RCC 7860 (cell line): ENCODE measurements at regions not wholly inside any gene's neighbourhood (a gene's known extent, or its start where the extent isn't known, plus 50 kb on each side); places are given as distances from the start of the nearest gene placed in this dataset.
"Not testable (repeated sequence)": the region's sequence is repeated elsewhere in the genome, so short reads cannot be mapped to it uniquely, and the experiment has no call there.

Experiments
- DNase-seq: peaks from one replicate; pipeline ENCODE4 v3.0.0-alpha.2; 2015; ENCODE audit warnings: low spot score
- FAIRE-seq: peaks from 2 replicates; lab custom pipeline; 2012; peaks lifted over from hg19 to GRCh38; lab: Jason Lieb, UNC

GRCh38 chr1:56285554-56286402 lies 293.6 kb downstream of the PLPP3 start:
- FAIRE-seq (no peak), DNase-seq (no peak)

- peak; percentile 84 for FAIRE-seq
- DNase-seq = peak; percentile 26
Measured at GRCh38 chr1:56284928-56285327, 294.4 kb downstream of the PLPP3 start.

GRCh38 chr1:56278061-56278460 lies 301.3 kb downstream of the PLPP3 start:
- no peak for DNase-seq
- no peak for FAIRE-seq

DNA sequence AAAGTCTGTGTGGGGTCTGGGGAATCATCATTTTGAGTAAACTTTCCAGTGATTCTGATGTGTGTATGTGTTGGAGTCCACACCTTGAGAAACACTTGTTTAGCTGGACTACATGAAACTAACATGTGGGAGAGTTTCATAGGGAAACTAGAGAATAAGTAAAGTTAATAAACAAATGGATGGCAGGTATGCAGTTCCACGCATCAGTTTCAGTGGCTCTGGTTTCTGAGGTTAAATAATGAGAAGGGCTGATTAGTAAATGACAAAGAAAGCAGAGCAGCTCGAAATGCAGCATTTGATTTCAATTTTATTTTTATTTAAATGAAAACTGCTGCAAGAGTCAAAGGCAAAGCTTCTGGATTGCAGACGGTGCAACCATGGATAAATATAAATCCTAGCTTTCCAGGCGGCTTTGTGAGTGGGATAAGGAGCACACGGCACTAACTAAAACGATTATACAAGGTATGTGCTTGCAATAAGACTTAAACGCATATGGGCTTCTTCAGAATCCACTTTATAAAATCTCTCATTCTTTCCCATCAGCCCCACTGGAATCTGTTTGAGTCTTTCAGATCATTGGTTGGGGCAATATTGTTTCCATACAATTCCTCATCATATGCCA lies 310.7 kb downstream of the PLPP3 start:
- DNase-seq = no peak
- FAIRE-seq = no peak

GRCh38 chr1:56267611-56268010 lies 311.8 kb downstream of the PLPP3 start:
- no peak for DNase-seq
- FAIRE-seq = no peak

GRCh38 chr1:56266359-56266758 lies 313.0 kb downstream of the PLPP3 start:
- DNase-seq (no peak), FAIRE-seq (no peak)

- FAIRE-seq (no peak), DNase-seq (no peak)
Measured at GRCh38 chr1:56265216-56265615, 314.1 kb downstream of the PLPP3 start.

DNA sequence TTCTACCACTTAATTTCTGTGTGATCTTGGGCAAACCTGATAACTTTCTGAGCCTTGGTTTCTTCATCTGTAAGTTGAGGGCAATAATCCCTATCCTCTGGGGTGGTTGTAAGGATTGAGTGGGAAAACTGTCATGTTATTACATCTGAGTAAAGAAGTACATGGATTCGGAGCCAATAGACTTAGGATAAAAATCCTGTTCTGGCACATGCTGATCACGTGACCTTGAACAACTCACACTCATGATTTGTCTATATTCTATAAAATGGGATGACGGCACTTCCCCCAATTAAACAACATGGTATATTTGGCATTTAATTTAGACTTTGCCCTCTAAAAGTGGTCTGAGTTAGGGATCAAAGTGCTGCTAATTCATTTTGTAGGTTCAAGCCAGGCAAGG lies 315.5 kb downstream of the PLPP3 start:
- DNase-seq (no peak), FAIRE-seq (no peak)

- FAIRE-seq (no peak), DNase-seq (no peak)
Measured at GRCh38 chr1:56258371-56258770, 321.0 kb downstream of the PLPP3 start.

DNA sequence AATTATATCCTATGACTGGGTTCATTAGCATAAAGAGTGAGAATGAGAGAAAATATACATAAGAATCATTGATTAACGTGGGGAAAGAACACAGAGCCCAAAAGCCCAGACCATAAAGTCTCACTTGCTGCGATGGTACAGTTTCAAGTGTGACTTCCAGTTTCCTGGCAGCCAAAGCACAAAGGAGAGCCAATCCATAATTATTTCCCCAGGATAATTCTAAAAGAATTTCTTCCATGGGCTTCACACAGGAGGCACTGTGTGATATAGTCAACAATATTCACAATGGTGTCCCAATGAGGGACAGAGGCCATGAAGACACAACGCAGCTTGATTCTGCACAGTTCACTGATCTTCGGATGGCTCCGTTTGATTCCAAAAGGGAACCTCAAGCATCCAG lies 321.6 kb downstream of the PLPP3 start:
- FAIRE-seq = no peak

DNA sequence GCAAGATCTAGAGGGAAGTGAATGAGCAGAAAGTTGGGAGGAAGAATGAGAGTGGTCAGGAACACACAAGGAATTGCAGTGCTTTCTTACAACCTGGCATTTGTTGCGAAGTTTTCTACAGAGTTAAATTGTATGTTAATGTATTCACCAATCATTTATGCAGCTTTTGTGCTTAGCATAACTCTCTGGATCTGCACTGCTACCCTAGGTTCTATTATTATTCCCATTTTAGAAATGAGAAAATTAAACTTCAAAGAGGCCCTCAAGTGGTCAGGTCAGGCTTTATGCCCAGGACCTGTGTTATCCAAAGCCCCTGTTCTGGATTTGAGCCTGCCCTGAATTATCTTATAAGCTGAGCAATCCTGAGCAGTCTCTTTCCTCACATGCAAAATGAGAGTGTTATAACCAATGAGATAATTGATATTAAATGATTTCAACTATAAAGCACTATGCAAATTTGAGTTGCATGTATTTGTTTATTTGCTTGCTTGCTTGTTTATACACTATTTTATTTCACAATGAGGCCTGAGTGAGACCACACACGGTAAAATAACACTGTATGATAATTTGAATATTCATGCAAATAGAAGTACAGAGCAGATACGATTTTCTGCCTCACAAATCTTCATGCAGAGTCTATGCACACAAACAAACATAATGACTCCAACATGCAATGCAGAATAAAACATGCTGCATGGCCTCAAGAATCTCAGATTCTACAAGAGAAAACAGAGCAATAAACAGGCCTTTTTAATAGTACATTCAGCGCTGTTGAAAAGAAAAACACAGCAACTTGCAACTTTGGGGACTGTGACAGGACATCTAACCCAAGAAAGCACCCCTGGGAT lies 323.0 kb downstream of the PLPP3 start:
- no peak for FAIRE-seq

More for the DNA sequence above, 321.6 kb downstream of the PLPP3 start:
- DNase-seq = no peak

GRCh38 chr1:56255516-56256152 lies 323.7 kb downstream of the PLPP3 start:
- DNase-seq (no peak), FAIRE-seq (no peak)

More for the DNA sequence above, 323.0 kb downstream of the PLPP3 start:
- no peak for DNase-seq

- FAIRE-seq = no peak
- no peak for DNase-seq
Measured at GRCh38 chr1:56254130-56254529, 325.2 kb downstream of the PLPP3 start.

DNA sequence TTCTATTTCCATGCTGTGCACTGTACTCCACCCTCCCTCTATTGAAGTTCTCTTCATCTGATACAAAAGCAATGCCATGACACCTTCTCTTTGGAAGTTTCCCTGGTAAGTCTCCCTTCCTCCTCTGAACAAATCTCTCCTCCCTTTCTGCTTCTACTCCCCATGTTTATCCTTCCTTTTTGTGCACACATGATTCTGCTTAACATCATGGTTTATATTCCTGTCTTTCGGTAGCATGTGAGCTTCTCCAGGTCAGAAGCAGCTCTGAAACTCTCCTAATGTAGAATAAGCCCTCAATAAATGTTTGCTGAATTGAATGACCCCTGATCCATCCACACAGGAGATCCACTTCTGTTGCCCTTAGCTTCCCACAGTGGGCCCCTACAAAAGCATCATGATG lies 328.6 kb downstream of the PLPP3 start:
- no peak for FAIRE-seq
- no peak for DNase-seq

DNA sequence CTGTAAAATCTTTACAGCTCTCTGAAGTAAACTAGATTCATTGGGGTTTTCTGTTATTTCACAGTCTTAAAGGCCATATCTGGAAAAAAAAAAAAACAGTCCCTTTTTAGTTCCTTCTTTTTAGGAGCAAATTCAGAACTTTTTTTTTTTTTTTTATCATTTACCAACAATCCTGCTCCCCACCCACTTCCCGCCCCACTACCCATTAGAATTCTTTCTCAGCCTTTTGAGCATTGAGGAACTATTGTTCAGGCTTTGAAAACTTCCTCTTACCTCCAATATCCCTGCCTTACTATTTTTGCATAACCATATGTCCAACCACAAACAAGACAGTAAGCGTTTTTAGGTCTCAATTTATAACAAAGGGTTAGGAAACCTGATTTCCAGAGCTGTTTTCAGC lies 330.1 kb downstream of the PLPP3 start:
- DNase-seq (no peak), FAIRE-seq (no peak)

DNA sequence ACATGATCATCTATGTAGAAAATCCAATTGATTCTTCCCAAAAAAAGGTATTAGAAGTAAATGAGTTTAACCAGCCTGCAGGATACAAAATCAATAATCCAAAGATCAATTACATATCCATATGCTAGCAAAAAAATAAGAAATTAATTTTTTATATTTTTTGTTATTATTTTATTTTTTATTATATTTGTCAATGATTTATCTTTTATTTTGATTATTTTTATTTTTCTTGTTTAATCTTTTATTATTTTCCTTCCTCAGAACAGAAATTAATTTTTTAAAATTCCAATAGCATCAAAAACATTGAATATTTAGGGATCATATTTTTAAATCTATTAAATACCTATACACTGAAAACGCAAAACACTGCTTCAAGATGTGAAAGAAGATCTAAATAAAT lies 331.2 kb downstream of the PLPP3 start:
- peak; percentile 81 for FAIRE-seq

DNA sequence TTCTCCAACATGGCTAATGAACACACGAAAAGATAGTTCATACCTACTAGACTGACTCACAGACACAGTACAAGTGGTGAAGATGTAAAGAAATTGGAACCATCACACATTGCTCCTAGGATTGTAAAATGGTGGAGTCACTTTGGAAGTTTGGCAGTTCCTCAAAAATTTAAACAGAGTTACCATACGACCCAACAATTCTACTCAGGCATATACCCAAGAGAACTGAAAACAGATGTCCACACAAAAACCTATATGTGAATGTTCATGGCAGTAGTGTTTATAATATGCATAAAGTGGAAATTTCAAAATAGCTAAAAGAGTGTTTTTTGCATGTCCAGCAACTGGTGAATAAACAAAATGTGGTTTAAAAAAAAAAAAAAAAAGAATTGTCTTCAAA lies 332.6 kb downstream of the PLPP3 start:
- not testable (repeated sequence) for FAIRE-seq, DNase-seq

More for the DNA sequence above, 331.2 kb downstream of the PLPP3 start:
- DNase-seq = no peak

DNA sequence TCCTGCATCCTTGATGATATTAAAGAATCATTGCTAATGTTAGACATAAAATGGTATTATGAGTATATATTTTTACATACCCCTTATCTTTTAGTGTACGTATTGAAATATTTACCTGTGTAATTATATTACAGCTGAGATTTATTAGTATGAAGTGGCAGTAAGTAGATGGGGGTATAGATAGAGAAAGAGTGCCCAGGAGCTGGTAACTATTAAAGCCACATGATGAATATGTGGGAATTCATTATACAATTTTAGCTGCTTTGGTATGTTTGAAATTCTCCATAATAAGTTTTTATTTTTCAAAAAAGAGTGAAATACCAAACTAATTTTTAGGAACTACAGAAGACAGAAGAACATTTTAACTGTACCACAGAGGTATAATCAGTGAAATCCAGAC lies 339.0 kb downstream of the PLPP3 start:
- FAIRE-seq = no peak

GRCh38 chr1:56237491-56238064 lies 341.8 kb downstream of the PLPP3 start:
- DNase-seq = no peak
- no peak for FAIRE-seq

More for the DNA sequence above, 339.0 kb downstream of the PLPP3 start:
- no peak for DNase-seq

- FAIRE-seq = no peak
- no peak for DNase-seq
Measured at GRCh38 chr1:56236688-56237087, 342.7 kb downstream of the PLPP3 start.
